ENCODE measurements at regions not wholly inside any gene's neighbourhood (a gene's known extent, or its start where the extent isn't known, plus 50 kb on each side); places are given as distances from the start of the nearest gene placed in this dataset.

- no peak for DNase-seq (ENCODE audit: low read depth in 2 of 2)
Observed at GRCh38 chr1:195428927-195429326, 1179.3 kb downstream of the KCNT2 start.

- no peak for DNase-seq (ENCODE audit: low read depth in 2 of 2)
Observed at GRCh38 chr1:195415584-195415983, 1192.7 kb downstream of the KCNT2 start.

- DNase-seq (ENCODE audit: low read depth in 2 of 2): no peak
Observed at GRCh38 chr1:195394567-195394966, 1213.7 kb downstream of the KCNT2 start.

GRCh38 chr1:195376190-195376589 lies 1232.0 kb downstream of the KCNT2 start:
- no peak for DNase-seq (ENCODE audit: low read depth in 2 of 2)

- DNase-seq (ENCODE audit: low read depth in 2 of 2): no peak
Observed at GRCh38 chr1:195373856-195374255, 1234.4 kb downstream of the KCNT2 start.

- no peak for DNase-seq (ENCODE audit: low read depth in 2 of 2)
Observed at GRCh38 chr1:195345149-195345548, 1263.1 kb downstream of the KCNT2 start.

- DNase-seq (ENCODE audit: low read depth in 2 of 2): no peak
Observed at GRCh38 chr1:195337646-195338045, 1270.6 kb downstream of the KCNT2 start.

- DNase-seq (ENCODE audit: low read depth in 2 of 2): no peak
Observed at GRCh38 chr1:195336812-195337211, 1271.4 kb downstream of the KCNT2 start.

- no peak for DNase-seq (ENCODE audit: low read depth in 2 of 2)
Observed at GRCh38 chr1:195335541-195335940, 1272.7 kb downstream of the KCNT2 start.

- no peak for DNase-seq (ENCODE audit: low read depth in 2 of 2)
Observed at GRCh38 chr1:195332102-195332501, 1276.1 kb downstream of the KCNT2 start.

GRCh38 chr1:195328681-195329080 lies 1279.6 kb downstream of the KCNT2 start:
- DNase-seq (ENCODE audit: low read depth in 2 of 2): no peak

- no peak for DNase-seq (ENCODE audit: low read depth in 2 of 2)
Observed at GRCh38 chr1:195328102-195328501, 1280.1 kb downstream of the KCNT2 start.

- no peak for DNase-seq (ENCODE audit: low read depth in 2 of 2)
Observed at GRCh38 chr1:195327361-195327760, 1280.9 kb downstream of the KCNT2 start.

- no peak for DNase-seq (ENCODE audit: low read depth in 2 of 2)
Observed at GRCh38 chr1:195326325-195326724, 1281.9 kb downstream of the KCNT2 start.

- DNase-seq (ENCODE audit: low read depth in 2 of 2): no peak
Observed at GRCh38 chr1:195325181-195325580, 1283.1 kb downstream of the KCNT2 start.

- no peak for DNase-seq (ENCODE audit: low read depth in 2 of 2)
Observed at GRCh38 chr1:195306281-195306680, 1302.0 kb downstream of the KCNT2 start.

GRCh38 chr1:195294911-195295310 lies 1313.3 kb downstream of the KCNT2 start:
- no peak for DNase-seq (ENCODE audit: low read depth in 2 of 2)

- DNase-seq (ENCODE audit: low read depth in 2 of 2): no peak
Observed at GRCh38 chr1:195278644-195279043, 1329.6 kb downstream of the KCNT2 start.

GRCh38 chr1:195275710-195276109 lies 1332.5 kb downstream of the KCNT2 start:
- DNase-seq (ENCODE audit: low read depth in 2 of 2): no peak

- no peak for DNase-seq (ENCODE audit: low read depth in 2 of 2)
Observed at GRCh38 chr1:195251900-195252299, 1356.3 kb downstream of the KCNT2 start.

- DNase-seq (ENCODE audit: low read depth in 2 of 2): no peak
Observed at GRCh38 chr1:195243492-195243891, 1364.7 kb downstream of the KCNT2 start.

GRCh38 chr1:195241066-195241465 lies 1367.2 kb downstream of the KCNT2 start:
- DNase-seq (ENCODE audit: low read depth in 2 of 2): no peak

- no peak for DNase-seq (ENCODE audit: low read depth in 2 of 2)
Observed at GRCh38 chr1:195238313-195238712, 1369.9 kb downstream of the KCNT2 start.

GRCh38 chr1:195236991-195237889 lies 1371.0 kb downstream of the KCNT2 start:
- DNase-seq (ENCODE audit: low read depth in 2 of 2): no peak
